ENCODE measurements at regions not wholly inside any gene's neighbourhood (a gene's known extent, or its start where the extent isn't known, plus 50 kb on each side); places are given as distances from the start of the nearest gene placed in this dataset.

GRCh38 chr11:112784323-112785073 lies 176.7 kb upstream of the NCAM1 start:
- ChIA-PET CTCF (no interaction called here), POLR2A (no interaction called here)
- H3K4me3 ChIP-seq (ENCODE audit: low read depth, low read length), result no peak overlapping the region
- H3K27me3 ChIP-seq (ENCODE audit: control insufficient read depth, insufficient read depth, low read length), result no peaks in the 10 kb centered on the region
- TF ChIP-seq, protein P1, sequence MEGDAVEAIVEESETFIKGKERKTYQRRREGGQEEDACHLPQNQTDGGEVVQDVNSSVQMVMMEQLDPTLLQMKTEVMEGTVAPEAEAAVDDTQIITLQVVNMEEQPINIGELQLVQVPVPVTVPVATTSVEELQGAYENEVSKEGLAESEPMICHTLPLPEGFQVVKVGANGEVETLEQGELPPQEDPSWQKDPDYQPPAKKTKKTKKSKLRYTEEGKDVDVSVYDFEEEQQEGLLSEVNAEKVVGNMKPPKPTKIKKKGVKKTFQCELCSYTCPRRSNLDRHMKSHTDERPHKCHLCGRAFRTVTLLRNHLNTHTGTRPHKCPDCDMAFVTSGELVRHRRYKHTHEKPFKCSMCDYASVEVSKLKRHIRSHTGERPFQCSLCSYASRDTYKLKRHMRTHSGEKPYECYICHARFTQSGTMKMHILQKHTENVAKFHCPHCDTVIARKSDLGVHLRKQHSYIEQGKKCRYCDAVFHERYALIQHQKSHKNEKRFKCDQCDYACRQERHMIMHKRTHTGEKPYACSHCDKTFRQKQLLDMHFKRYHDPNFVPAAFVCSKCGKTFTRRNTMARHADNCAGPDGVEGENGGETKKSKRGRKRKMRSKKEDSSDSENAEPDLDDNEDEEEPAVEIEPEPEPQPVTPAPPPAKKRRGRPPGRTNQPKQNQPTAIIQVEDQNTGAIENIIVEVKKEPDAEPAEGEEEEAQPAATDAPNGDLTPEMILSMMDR (IDR thresholded peaks at IDR 0.05; ENCODE audit: low read depth, low read length), result no peak
- H3K9me3 ChIP-seq (ENCODE audit: control insufficient read depth, insufficient read depth, low read length), result no peaks in the 10 kb centered on the region; the same call in 1 of the 2 replicates
- H3K27ac ChIP-seq (ENCODE audit: low read depth, low read length), result no peak overlapping the region
- no peak for DNase-seq (ENCODE audit: low read depth, low spot score)

- no peak overlapping the region for H3K27ac ChIP-seq (ENCODE audit: low read depth, low read length)
- CTCF ChIA-PET, result no interaction called here
- H3K27me3 ChIP-seq (ENCODE audit: control insufficient read depth, insufficient read depth, low read length), result no peaks in the 10 kb centered on the region
- DNase-seq (ENCODE audit: low read depth, low spot score), result no peak
- H3K9me3 ChIP-seq (ENCODE audit: control insufficient read depth, insufficient read depth, low read length), result no peaks in the 10 kb centered on the region; the same call in 1 of the 2 replicates
- no peak overlapping the region for H3K4me3 ChIP-seq (ENCODE audit: low read depth, low read length)
- TF ChIP-seq, protein P1 (IDR thresholded peaks at IDR 0.05; ENCODE audit: low read depth, low read length), result no peak
- POLR2A ChIA-PET, result no interaction called here
Measured at GRCh38 chr11:112785149-112785548, 176.1 kb upstream of the NCAM1 start.

DNA sequence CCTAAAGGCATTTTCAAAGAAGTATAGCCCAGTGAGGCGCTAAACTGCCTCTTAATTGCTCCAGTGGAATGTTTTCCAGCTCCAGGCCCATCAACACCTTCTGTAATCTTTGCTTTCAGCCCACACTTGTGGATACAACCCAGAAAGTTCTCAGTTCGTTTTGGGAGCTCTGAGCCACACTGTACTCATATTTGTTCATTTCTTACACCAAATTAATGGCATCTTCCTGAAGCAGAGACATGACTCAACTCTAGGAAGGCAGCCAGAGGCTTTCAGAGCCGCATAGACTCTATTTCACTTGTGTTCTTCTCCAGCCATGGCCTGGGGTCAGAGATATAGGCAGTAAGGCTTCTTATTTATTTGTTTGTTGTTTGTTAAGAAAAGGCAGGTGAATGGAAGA lies 175.5 kb upstream of the NCAM1 start:
- Histone ChIP-seq H3K9me3 (ENCODE audit: control insufficient read depth, insufficient read depth, low read length) (no peaks in the 10 kb centered on the region; the same call in 1 of the 2 replicates), H3K27ac (ENCODE audit: low read depth, low read length) (no peak overlapping the region), H3K4me3 (ENCODE audit: low read depth, low read length) (no peak overlapping the region), H3K27me3 (ENCODE audit: control insufficient read depth, insufficient read depth, low read length) (no peaks in the 10 kb centered on the region)
- CTCF ChIA-PET, result interaction anchor here (0.8 kb wide), 1 partner anchor 9 kb away, joined by 3 read pairs; no protein-coding TSS in a partner anchor
- POLR2A ChIA-PET, result no interaction called here
- TF ChIP-seq, protein P1 (IDR thresholded peaks at IDR 0.05; ENCODE audit: low read depth, low read length), result no peak
- DNase-seq (ENCODE audit: low read depth, low spot score), result no peak

DNA sequence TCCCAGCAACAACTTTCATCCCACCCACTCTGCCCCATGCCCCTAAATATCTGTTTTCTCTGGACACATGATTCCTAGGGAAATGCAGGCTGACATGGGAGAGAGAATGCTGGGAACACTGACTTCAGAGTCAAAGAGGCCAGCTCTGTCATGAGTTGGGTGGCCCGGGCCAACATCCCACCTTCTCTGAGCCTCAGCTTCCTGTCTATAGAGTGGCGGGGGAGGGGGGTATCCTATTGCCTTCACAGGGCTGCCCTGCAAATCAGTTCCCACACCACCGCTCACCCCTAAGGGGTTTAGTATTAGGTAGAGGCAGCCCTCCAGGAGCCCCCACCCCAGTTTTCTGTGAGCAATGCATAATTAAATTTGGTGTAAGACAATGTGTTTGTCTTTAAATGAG lies 175.0 kb upstream of the NCAM1 start:
- ChIA-PET CTCF (interaction anchor here (0.8 kb wide), 1 partner anchor 9 kb away, joined by 3 read pairs; no protein-coding TSS in a partner anchor), POLR2A (no interaction called here)
- Histone ChIP-seq H3K27me3 (ENCODE audit: control insufficient read depth, insufficient read depth, low read length) (no peaks in the 10 kb centered on the region), H3K27ac (ENCODE audit: low read depth, low read length) (no peak overlapping the region), H3K4me3 (ENCODE audit: low read depth, low read length) (no peak overlapping the region), H3K9me3 (ENCODE audit: control insufficient read depth, insufficient read depth, low read length) (no peaks in the 10 kb centered on the region; the same call in 1 of the 2 replicates)
- TF ChIP-seq, protein P1 (IDR thresholded peaks at IDR 0.05; ENCODE audit: low read depth, low read length), result no peak
- DNase-seq (ENCODE audit: low read depth, low spot score), result no peak

GRCh38 chr11:112786886-112787530 lies 174.2 kb upstream of the NCAM1 start:
- CTCF ChIA-PET, result no interaction called here
- H3K9me3 ChIP-seq (ENCODE audit: control insufficient read depth, insufficient read depth, low read length), result no peaks in the 10 kb centered on the region; the same call in 1 of the 2 replicates
- no peak overlapping the region for H3K27ac ChIP-seq (ENCODE audit: low read depth, low read length)
- POLR2A ChIA-PET, result no interaction called here
- no peak overlapping the region for H3K4me3 ChIP-seq (ENCODE audit: low read depth, low read length)
- TF ChIP-seq, protein P1 (IDR thresholded peaks at IDR 0.05; ENCODE audit: low read depth, low read length), result no peak
- no peaks in the 10 kb centered on the region for H3K27me3 ChIP-seq (ENCODE audit: control insufficient read depth, insufficient read depth, low read length)
- DNase-seq (ENCODE audit: low read depth, low spot score), result no peak

All from AG04450 (cell line).